ENCODE measurements at regions not wholly inside any gene's neighbourhood (a gene's known extent, or its start where the extent isn't known, plus 50 kb on each side); places are given as distances from the start of the nearest gene placed in this dataset.

DNA sequence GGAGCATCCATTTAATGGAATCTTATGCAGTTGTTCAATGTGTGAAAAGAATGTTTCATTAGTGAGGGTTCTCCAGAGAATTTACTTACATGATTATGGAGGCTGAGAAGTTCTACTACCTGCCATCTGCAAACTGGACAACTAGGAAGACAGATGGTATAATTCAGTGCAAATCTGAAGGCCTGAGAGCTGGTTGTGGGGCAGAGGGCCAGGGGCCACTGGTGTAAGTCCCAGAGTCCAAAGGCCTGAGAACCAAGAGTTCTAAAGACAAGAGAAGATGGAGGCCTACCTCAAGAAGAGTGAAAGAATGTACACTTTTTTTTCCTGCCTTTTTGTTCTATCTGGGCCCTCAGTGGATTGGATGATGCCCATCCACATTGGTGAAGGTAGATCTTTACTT is 114.8 kb downstream of the DDX1 start:
- no peak overlapping the region for H3K4me3 ChIP-seq (ENCODE audit: low read length)
- TF ChIP-seq, protein P1, sequence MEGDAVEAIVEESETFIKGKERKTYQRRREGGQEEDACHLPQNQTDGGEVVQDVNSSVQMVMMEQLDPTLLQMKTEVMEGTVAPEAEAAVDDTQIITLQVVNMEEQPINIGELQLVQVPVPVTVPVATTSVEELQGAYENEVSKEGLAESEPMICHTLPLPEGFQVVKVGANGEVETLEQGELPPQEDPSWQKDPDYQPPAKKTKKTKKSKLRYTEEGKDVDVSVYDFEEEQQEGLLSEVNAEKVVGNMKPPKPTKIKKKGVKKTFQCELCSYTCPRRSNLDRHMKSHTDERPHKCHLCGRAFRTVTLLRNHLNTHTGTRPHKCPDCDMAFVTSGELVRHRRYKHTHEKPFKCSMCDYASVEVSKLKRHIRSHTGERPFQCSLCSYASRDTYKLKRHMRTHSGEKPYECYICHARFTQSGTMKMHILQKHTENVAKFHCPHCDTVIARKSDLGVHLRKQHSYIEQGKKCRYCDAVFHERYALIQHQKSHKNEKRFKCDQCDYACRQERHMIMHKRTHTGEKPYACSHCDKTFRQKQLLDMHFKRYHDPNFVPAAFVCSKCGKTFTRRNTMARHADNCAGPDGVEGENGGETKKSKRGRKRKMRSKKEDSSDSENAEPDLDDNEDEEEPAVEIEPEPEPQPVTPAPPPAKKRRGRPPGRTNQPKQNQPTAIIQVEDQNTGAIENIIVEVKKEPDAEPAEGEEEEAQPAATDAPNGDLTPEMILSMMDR (conservative IDR thresholded peaks at IDR 0.05; ENCODE audit: low read length): no peak
- no peak for DNase-seq (ENCODE audit: low read depth)

DNA sequence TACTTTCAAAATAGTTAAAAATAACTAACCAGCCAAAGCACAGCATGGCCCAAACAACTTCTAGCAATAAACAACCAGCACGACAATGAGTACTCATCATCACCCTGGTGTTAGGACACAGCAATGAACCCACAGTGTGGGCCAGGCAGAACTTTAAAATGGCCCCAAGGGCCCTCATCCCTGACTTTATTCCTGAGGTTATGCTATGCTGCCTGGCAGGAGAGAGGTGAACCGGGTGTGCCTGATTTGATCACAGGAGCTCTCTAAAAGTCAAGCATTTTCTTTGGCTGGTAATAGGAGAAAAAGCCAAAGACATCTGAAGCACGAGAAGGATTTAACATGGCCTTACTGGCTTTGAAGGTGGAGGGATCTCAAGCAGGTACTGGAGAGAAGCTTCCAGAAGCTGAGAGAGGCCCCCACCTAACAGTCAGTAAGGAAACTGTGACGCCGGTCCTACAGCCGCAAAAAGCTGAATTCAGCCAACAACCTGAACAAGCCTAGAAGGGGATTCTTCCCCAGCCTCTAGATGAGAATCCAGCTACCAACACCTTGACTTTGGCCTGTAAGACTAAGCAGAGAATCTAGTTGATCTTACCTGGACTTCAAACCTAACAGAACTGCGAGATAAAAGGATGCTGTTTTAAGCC is 115.4 kb downstream of the DDX1 start:
- TF ChIP-seq, protein P1 (conservative IDR thresholded peaks at IDR 0.05; ENCODE audit: low read length): no peak
- no peak for DNase-seq (ENCODE audit: low read depth)
- H3K4me3 ChIP-seq (ENCODE audit: low read length): no peak overlapping the region

DNA sequence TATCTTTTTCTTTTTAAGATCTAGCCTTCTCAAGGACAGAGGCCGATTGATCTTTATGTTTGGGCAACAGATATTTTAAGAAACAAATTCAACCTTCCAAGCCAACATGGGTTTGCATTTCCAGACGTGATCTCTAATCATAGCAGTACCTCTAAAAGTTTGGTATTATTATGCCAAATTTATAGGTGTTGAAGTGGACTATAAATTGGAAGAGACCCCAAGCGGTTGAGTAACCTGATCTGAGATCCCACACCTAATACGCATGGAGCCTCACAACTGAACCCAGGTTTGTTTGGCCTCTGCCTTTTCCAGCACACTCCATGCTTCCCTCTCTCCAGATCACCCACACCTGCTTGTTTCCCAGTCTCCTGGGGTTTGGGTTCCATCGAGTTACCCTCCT is 116.5 kb downstream of the DDX1 start:
- DNase-seq (ENCODE audit: low read depth): no peak
- TF ChIP-seq, protein P1 (conservative IDR thresholded peaks at IDR 0.05; ENCODE audit: low read length): no peak
- no peak overlapping the region for H3K4me3 ChIP-seq (ENCODE audit: low read length)

DNA sequence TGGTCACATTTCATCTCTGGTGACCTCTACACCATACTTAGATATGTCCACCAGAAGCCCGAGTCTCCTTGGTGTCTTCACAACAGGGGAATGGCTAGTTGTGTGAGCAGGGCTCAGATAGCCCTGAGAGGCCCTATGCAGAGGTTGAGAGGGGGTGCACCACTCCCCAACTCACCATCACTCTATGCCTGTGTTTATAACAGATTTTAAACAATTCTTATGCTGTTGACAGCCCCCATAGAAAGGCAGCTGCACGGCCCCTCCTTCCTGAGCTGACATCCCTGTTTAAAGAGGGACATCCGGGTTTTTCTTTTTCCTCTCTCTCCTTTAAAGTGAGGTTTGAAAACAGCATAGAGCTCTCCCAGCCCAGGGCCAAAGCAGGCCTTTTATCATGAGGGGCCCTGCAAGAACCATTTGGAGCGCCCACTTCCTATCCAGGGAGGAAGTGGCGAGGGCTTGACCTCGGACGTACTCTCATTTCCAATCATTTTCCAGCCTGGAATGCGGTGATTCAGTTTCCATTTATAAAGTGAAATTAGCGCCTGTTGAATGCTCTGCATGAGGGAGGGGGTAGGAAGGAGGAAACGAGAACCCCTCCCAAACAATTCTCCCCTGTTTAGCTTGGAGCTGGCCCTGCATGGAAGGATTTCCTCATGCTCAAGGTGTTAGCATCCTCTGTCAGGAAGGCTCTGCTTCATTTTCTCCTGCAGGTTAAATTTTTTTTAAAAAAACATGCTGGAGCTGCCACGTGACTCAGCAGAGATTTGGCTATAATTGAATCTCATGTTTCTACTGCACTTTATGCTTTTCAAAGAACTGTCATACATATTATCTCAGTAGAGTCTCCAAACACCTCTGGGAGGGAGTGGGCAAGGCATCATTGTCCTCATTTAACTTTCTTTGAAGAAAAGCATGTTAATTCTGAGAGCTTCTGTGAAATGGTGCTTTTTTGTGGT is 117.5 kb downstream of the DDX1 start:
- TF ChIP-seq, protein P1 (conservative IDR thresholded peaks at IDR 0.05; ENCODE audit: low read length): no peak
- H3K4me3 ChIP-seq (ENCODE audit: low read length): no peak overlapping the region
- DNase-seq (ENCODE audit: low read depth): no peak

DNA sequence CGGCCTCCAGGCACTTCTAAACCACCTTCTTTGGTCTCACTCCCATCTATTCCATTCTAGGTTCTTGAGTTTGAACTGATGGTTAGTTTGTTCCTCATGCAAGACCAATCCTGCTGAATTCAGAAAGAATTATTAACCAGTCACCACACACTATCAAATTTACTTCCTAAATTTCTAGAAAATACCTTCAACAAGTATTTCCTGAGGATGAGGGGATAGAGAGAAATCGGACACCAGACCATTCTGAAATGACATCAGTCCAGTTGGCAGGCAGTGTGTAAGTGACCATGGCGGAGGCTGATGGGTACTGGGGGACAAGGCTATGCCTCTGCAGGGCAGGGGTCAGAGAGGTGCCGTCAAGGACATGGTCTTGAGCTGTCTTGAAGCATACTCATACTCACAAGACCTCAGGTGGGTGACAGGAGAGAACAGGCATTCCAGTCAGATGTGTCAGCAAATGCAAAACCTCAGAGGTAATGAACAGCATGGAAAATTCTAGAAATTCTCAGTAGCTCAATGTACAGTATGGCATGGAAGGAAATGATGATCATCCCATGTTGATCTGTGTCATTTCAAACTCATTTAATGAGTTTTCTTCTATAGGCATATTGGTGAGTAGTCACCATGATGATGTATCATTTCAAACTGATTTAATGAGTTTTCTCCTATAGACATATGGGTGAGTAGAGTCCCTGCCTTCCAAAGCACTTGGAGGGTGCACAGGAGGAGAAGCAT is 119.6 kb downstream of the DDX1 start:
- H3K4me3 ChIP-seq (ENCODE audit: low read length): no peak overlapping the region
- TF ChIP-seq, protein P1 (conservative IDR thresholded peaks at IDR 0.05; ENCODE audit: low read length): no peak
- DNase-seq (ENCODE audit: low read depth): no peak

DNA sequence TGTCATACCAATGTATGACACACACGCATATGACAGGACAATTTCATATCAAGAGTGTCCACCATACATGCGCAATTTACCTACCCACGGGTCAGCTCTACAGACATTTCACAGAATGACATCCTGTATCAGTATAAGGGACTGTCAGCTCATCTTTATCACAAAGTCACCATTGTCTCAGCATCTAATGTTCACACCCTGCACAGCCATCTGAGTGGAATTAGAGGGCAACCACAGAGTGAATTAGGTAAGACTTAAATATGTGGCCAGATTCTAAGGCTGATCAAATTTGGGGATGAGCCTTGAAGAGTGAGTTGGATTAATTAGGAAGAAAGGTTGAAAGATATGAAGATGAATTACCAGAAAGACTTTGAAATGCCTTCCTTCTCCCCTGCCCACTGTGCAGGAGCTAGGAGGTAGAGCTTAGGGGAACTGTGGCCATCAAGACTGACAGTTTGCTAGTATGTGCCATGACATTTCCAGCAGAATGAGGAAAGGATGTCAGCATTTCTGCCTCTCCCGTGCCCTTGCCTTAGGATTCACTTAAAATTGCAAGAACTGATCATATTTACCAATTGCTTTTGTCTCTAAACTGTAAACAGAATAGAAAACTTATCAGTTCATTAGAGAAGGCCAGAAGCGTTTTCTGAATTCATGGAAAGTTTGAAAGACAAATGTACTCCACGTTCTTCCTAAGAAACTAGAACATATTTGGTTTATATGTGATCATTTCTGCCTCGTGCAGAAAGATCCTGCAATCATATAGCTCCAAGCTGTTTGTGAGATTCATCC is 121.1 kb downstream of the DDX1 start:
- no peak for DNase-seq (ENCODE audit: low read depth)
- H3K4me3 ChIP-seq (ENCODE audit: low read length): no peak overlapping the region
- TF ChIP-seq, protein P1 (conservative IDR thresholded peaks at IDR 0.05; ENCODE audit: low read length): no peak

Measured in AG10803 (cell line).